GM21576 (cell line): ENCODE measurements at regions not wholly inside any gene's neighbourhood (a gene's known extent, or its start where the extent isn't known, plus 50 kb on each side); places are given as distances from the start of the nearest gene placed in this dataset.
"Not testable (repeated sequence)": the region's sequence is repeated elsewhere in the genome, so short reads cannot be mapped to it uniquely, and the experiment has no call there.

Experiments
- ATAC-seq: cut with Tn5 transposase; IDR thresholded peaks from one replicate; pipeline ENCODE4 v1.9.1; 2021; ENCODE audit warnings: mild to moderate bottlenecking, moderate library complexity; ENCODE audit not compliant: unreplicated experiment

- no peak for ATAC-seq
Observed at GRCh38 chr14:83129496-83129895, 1595.8 kb upstream of the SEL1L start.

- ATAC-seq = no peak
Observed at GRCh38 chr14:83133981-83134645, 1600.5 kb upstream of the SEL1L start.

- ATAC-seq = no peak
Observed at GRCh38 chr14:83140756-83141155, 1607.1 kb upstream of the SEL1L start.

GRCh38 chr14:83147006-83147405 lies 1613.4 kb upstream of the SEL1L start:
- no peak for ATAC-seq

- ATAC-seq = no peak
Observed at GRCh38 chr14:83151571-83151970, 1617.9 kb upstream of the SEL1L start.

- ATAC-seq = no peak
Observed at GRCh38 chr14:83153081-83153480, 1619.4 kb upstream of the SEL1L start.

GRCh38 chr14:83162361-83162929 lies 1628.8 kb upstream of the SEL1L start:
- no peak for ATAC-seq

- ATAC-seq = no peak
Observed at GRCh38 chr14:83163016-83163415, 1629.4 kb upstream of the SEL1L start.

- ATAC-seq = no peak
Observed at GRCh38 chr14:83164016-83164415, 1630.4 kb upstream of the SEL1L start.

- no peak for ATAC-seq
Observed at GRCh38 chr14:83164591-83164990, 1630.9 kb upstream of the SEL1L start.

GRCh38 chr14:83170165-83170564 lies 1636.5 kb upstream of the SEL1L start:
- no peak for ATAC-seq

- no peak for ATAC-seq
Observed at GRCh38 chr14:83171761-83172160, 1638.1 kb upstream of the SEL1L start.

GRCh38 chr14:83172363-83172762 lies 1638.7 kb upstream of the SEL1L start:
- ATAC-seq = no peak

- ATAC-seq = no peak
Observed at GRCh38 chr14:83173687-83174086, 1640.0 kb upstream of the SEL1L start.

- no peak for ATAC-seq
Observed at GRCh38 chr14:83184531-83184930, 1650.9 kb upstream of the SEL1L start.

GRCh38 chr14:83188311-83188710 lies 1654.7 kb upstream of the SEL1L start:
- not testable (repeated sequence) for ATAC-seq

GRCh38 chr14:83196236-83196635 lies 1662.6 kb upstream of the SEL1L start:
- no peak for ATAC-seq

- ATAC-seq = no peak
Observed at GRCh38 chr14:83197271-83197670, 1663.6 kb upstream of the SEL1L start.

- ATAC-seq = no peak
Observed at GRCh38 chr14:83207550-83207949, 1673.9 kb upstream of the SEL1L start.

- ATAC-seq = no peak
Observed at GRCh38 chr14:83208341-83208740, 1674.7 kb upstream of the SEL1L start.

- ATAC-seq = no peak
Observed at GRCh38 chr14:83217492-83217891, 1683.8 kb upstream of the SEL1L start.

GRCh38 chr14:83247924-83248639 lies 1714.4 kb upstream of the SEL1L start:
- ATAC-seq = no peak
